AG08395 (cell line): ENCODE measurements at regions not wholly inside any gene's neighbourhood (a gene's known extent, or its start where the extent isn't known, plus 50 kb on each side); places are given as distances from the start of the nearest gene placed in this dataset.

ENCODE experiments used
- DNase-seq: peaks from one replicate; pipeline ENCODE4 v3.0.0; 2012; ENCODE audit warnings: mixed read lengths, low spot score

- DNase-seq: no peak
These were observed 626.7 kb downstream of the BNC2 start for GRCh38 chr9:16243798-16244197.

GRCh38 chr9:16245756-16246440, 624.6 kb downstream of the BNC2 start:
- DNase-seq: peak; percentile 18

GRCh38 chr9:16246785-16247184, 623.7 kb downstream of the BNC2 start:
- peak; percentile 12 for DNase-seq

- peak; percentile 84 for DNase-seq
These were observed 623.1 kb downstream of the BNC2 start for GRCh38 chr9:16247188-16247875.

GRCh38 chr9:16248822-16249221, 621.6 kb downstream of the BNC2 start:
- DNase-seq: no peak

GRCh38 chr9:16252616-16253015, 617.9 kb downstream of the BNC2 start:
- no peak for DNase-seq

- DNase-seq: no peak
These were observed 615.8 kb downstream of the BNC2 start for GRCh38 chr9:16254674-16255073.

- DNase-seq: no peak
These were observed 615.3 kb downstream of the BNC2 start for GRCh38 chr9:16255217-16255616.

GRCh38 chr9:16257604-16258003, 612.9 kb downstream of the BNC2 start:
- peak; percentile 40 for DNase-seq

- no peak for DNase-seq
These were observed 612.3 kb downstream of the BNC2 start for GRCh38 chr9:16258191-16258590.

- DNase-seq: no peak
These were observed 611.8 kb downstream of the BNC2 start for GRCh38 chr9:16258708-16259107.

GRCh38 chr9:16262477-16263261, 607.8 kb downstream of the BNC2 start:
- no peak for DNase-seq

- DNase-seq: no peak
These were observed 604.8 kb downstream of the BNC2 start for GRCh38 chr9:16265688-16266087.

GRCh38 chr9:16266648-16267276, 603.7 kb downstream of the BNC2 start:
- no peak for DNase-seq

GRCh38 chr9:16267281-16268066, 603.0 kb downstream of the BNC2 start:
- peak; percentile 12 for DNase-seq

GRCh38 chr9:16268067-16268881, 602.2 kb downstream of the BNC2 start:
- DNase-seq: peak; percentile 19

GRCh38 chr9:16271967-16272366, 598.5 kb downstream of the BNC2 start:
- no peak for DNase-seq

- no peak for DNase-seq
These were observed 597.7 kb downstream of the BNC2 start for GRCh38 chr9:16272776-16273175.

GRCh38 chr9:16275795-16276624, 594.5 kb downstream of the BNC2 start:
- no peak for DNase-seq

- DNase-seq: no peak
These were observed 593.6 kb downstream of the BNC2 start for GRCh38 chr9:16276866-16277265.
